OCI-LY1 (cell line): ENCODE measurements at regions not wholly inside any gene's neighbourhood (a gene's known extent, or its start where the extent isn't known, plus 50 kb on each side); places are given as distances from the start of the nearest gene placed in this dataset.
"Not testable (repeated sequence)": the region's sequence is repeated elsewhere in the genome, so short reads cannot be mapped to it uniquely, and the experiment has no call there.

Source experiments
- H2AFZ ChIP-seq: fragments of 200-600 bp; sonication (generic), shearing (Covaris generic); 2 replicates; pipeline ENCODE4 v1.6.0; 2014; ENCODE audit warnings: antibody characterized with exemption, mild to moderate bottlenecking, low read length
- H3F3A ChIP-seq: fragments of 200-600 bp; sonication (generic), shearing (Covaris generic); 2 replicates; pipeline ENCODE4 v1.6.0; 2014; ENCODE audit warnings: mild to moderate bottlenecking, antibody characterized with exemption, low read length, moderate library complexity; ENCODE audit not compliant: insufficient read depth
- H3K27ac ChIP-seq: fragments of 200-600 bp; sonication (generic); 2 replicates; pipeline ENCODE4 v1.5.1; 2014; ENCODE audit warnings: low read length, mixed run types, mild to moderate bottlenecking, low read depth; ENCODE audit not compliant: poor library complexity, severe bottlenecking
- H3K27me3 ChIP-seq: fragments of 200-600 bp; sonication (generic); 2 replicates; pipeline ENCODE4 v1.6.0; 2014; ENCODE audit warnings: antibody characterized with exemption, mild to moderate bottlenecking, low read length, moderate library complexity; ENCODE audit not compliant: insufficient read depth
- H3K36me3 ChIP-seq: fragments of 200-600 bp; sonication (generic); 2 replicates; pipeline ENCODE4 v1.6.1; 2014; ENCODE audit warnings: mild to moderate bottlenecking, antibody characterized with exemption, low read length, moderate library complexity, mixed read lengths; ENCODE audit not compliant: insufficient read depth
- H3K4me1 ChIP-seq: fragments of 200-600 bp; sonication (generic); 2 replicates; pipeline ENCODE4 v1.5.1; 2014; ENCODE audit warnings: mild to moderate bottlenecking, low read length, moderate library complexity; ENCODE audit not compliant: insufficient read depth, severe bottlenecking
- H3K4me2 ChIP-seq: fragments of 200-600 bp; sonication (generic), shearing (Covaris generic); 2 replicates; pipeline ENCODE4 v1.6.1; 2014; ENCODE audit warnings: low read length
- H3K4me3 ChIP-seq: fragments of 200-600 bp; sonication (generic); 2 replicates; pipeline ENCODE4 v1.5.1; 2014; ENCODE audit warnings: low read length, low read depth, mild to moderate bottlenecking, mixed read lengths; ENCODE audit not compliant: poor library complexity, severe bottlenecking
- H3K79me2 ChIP-seq: fragments of 200-600 bp; shearing (Covaris generic); 2 replicates; pipeline ENCODE4 v1.6.1; 2016; ENCODE audit warnings: mixed run types, low read length, mixed read lengths; ENCODE audit not compliant: insufficient read depth
- H3K9ac ChIP-seq: fragments of 200-600 bp; sonication (generic), shearing (Covaris generic); 2 replicates; pipeline ENCODE4 v1.6.1; 2014; ENCODE audit warnings: mild to moderate bottlenecking, low read length, mixed read lengths
- H3K9me2 ChIP-seq: fragments of 200-600 bp; sonication (generic), shearing (Covaris generic); 2 replicates; pipeline ENCODE4 v1.6.1; 2014; ENCODE audit warnings: low read depth, mild to moderate bottlenecking, low read length, mixed read lengths
- H3K9me3 ChIP-seq: fragments of 200-600 bp; shearing (Covaris generic); 2 replicates; pipeline ENCODE4 v1.6.1; 2014; ENCODE audit warnings: low read length, mixed read lengths
- H4K20me1 ChIP-seq: fragments of 200-600 bp; sonication (generic), shearing (Covaris generic); 2 replicates; pipeline ENCODE4 v1.6.0; 2016; ENCODE audit warnings: mild to moderate bottlenecking, low read length; ENCODE audit not compliant: insufficient read depth

GRCh38 chrX:90458071-90458899 lies 536.6 kb downstream of the TGIF2LX start:
- not testable (repeated sequence) for H3K27me3 ChIP-seq, H3F3A ChIP-seq, H3K27ac ChIP-seq, H3K9me3 ChIP-seq, H4K20me1 ChIP-seq, H2AFZ ChIP-seq, H3K79me2 ChIP-seq, H3K9me2 ChIP-seq, H3K9ac ChIP-seq, H3K4me2 ChIP-seq, H3K4me3 ChIP-seq, H3K4me1 ChIP-seq, H3K36me3 ChIP-seq

GRCh38 chrX:90474445-90474844 lies 552.7 kb downstream of the TGIF2LX start:
- not testable (repeated sequence) for H3K4me2 ChIP-seq, H3K4me3 ChIP-seq

GRCh38 chrX:90485406-90485805 lies 563.7 kb downstream of the TGIF2LX start:
- H4K20me1 ChIP-seq, H3K9me2 ChIP-seq, H3K27ac ChIP-seq, H3F3A ChIP-seq, H3K36me3 ChIP-seq, H2AFZ ChIP-seq, H3K79me2 ChIP-seq, H3K27me3 ChIP-seq, H3K4me2 ChIP-seq, H3K9me3 ChIP-seq, H3K4me1 ChIP-seq, H3K9ac ChIP-seq, H3K4me3 ChIP-seq: not testable (repeated sequence)

More at GRCh38 chrX:90474445-90474844, 552.7 kb downstream of the TGIF2LX start:
- not testable (repeated sequence) for H3K9me2 ChIP-seq, H3K9me3 ChIP-seq, H3K4me1 ChIP-seq, H3F3A ChIP-seq, H3K9ac ChIP-seq, H3K79me2 ChIP-seq, H3K27me3 ChIP-seq, H4K20me1 ChIP-seq, H3K36me3 ChIP-seq, H3K27ac ChIP-seq, H2AFZ ChIP-seq

- not testable (repeated sequence) for H3F3A ChIP-seq, H4K20me1 ChIP-seq, H3K9me2 ChIP-seq, H2AFZ ChIP-seq, H3K4me2 ChIP-seq, H3K9ac ChIP-seq, H3K36me3 ChIP-seq, H3K4me3 ChIP-seq, H3K79me2 ChIP-seq, H3K27me3 ChIP-seq, H3K9me3 ChIP-seq, H3K4me1 ChIP-seq, H3K27ac ChIP-seq
Observed at GRCh38 chrX:90521284-90521683, 599.6 kb downstream of the TGIF2LX start.

DNA sequence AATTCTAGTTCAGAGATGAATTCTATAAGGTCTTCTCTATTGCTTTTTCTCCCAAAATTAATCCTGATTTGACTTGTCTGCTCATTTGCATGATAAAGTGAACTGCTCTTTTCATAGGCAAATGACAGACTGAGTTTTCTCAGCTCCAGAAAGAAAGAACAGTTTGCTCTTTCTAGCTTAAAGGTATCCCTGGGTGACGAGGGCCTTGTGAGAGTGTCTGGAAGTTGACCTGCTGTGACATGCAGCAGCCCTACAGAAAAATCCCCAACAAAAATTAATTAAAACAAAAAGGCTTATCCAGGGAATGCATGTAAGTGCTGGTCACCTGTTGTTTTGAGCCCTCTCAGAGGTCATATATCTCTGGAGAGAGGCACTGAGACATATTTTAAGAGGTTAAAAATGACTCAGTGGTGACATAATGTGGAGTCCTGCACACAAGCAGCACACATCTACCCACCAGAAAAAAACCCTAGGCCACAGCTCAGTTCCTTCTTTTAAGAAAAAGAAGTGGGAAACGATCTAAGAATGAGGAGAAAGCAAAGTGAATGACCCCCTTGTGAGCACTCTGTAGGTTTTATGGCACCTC lies 602.8 kb downstream of the TGIF2LX start:
- H3K27ac ChIP-seq, H4K20me1 ChIP-seq, H3K9me2 ChIP-seq, H3F3A ChIP-seq, H3K9me3 ChIP-seq, H3K27me3 ChIP-seq, H3K36me3 ChIP-seq, H2AFZ ChIP-seq, H3K79me2 ChIP-seq, H3K4me3 ChIP-seq, H3K4me1 ChIP-seq, H3K9ac ChIP-seq, H3K4me2 ChIP-seq: not testable (repeated sequence)
